Stimulated activated CD4-positive, alpha-beta T cell treated with anti-CD3 and anti-CD28 coated beads, Interleukin-12 subunit alpha, Interleukin-12 subunit beta, amount 100 ng/mL, for 48 hours (primary cell): ENCODE measurements at regions not wholly inside any gene's neighbourhood (a gene's known extent, or its start where the extent isn't known, plus 50 kb on each side); places are given as distances from the start of the nearest gene placed in this dataset.

Experiments
- DNase-seq, 3 donors: peaks; one replicate each; pipeline ENCODE4 v3.0.0-alpha.2; 2020; ENCODE audit warnings: low read depth in 2 of 3, low spot score in 1 of 3

- DNase-seq, result no peak
Observed at GRCh38 chr12:124241776-124242528, 52.9 kb upstream of the RFLNA start.

GRCh38 chr12:124242529-124243065, 52.3 kb upstream of the RFLNA start:
- DNase-seq, result no peak

GRCh38 chr12:124243936-124244335, 51.0 kb upstream of the RFLNA start:
- no peak for DNase-seq
